ENCODE measurements at regions not wholly inside any gene's neighbourhood (a gene's known extent, or its start where the extent isn't known, plus 50 kb on each side); places are given as distances from the start of the nearest gene placed in this dataset.

GRCh38 chrX:15173411-15173810, 96.5 kb downstream of the ASB9 start:
- TF ChIP-seq EZH2 (IDR thresholded peaks at IDR 0.05; ENCODE audit: borderline replicate concordance) (no peak), CTCF (IDR thresholded peaks at IDR 0.05; ENCODE audit: poor library complexity) (no peak)
